ENCODE measurements at regions not wholly inside any gene's neighbourhood (a gene's known extent, or its start where the extent isn't known, plus 50 kb on each side); places are given as distances from the start of the nearest gene placed in this dataset.

DNA sequence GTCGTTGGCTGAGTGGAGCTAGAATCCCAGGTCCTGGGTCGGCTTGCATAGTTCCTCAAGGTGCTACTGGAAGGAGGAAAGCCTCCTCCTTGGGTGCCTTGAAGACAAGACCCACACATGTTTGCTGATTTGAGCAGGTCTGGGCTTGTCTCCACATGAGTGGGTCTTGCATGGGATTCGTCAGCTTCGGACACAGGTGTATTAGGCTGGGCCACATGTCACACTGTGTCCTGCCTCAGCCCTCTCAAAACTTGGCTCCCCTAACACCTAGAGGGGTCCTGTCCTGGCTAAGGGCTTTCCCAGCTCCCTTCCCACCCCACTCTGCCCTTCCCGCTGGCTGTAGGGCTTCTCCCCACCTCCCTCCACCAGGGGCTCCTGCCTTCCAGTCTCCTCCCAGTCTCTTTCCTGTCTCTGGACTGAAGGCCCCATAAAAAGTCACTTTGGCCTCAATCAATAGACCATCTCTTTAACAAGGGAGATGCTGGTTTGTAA, 73.0 kb upstream of the ADPGK start:
- TF ChIP-seq, protein P1, sequence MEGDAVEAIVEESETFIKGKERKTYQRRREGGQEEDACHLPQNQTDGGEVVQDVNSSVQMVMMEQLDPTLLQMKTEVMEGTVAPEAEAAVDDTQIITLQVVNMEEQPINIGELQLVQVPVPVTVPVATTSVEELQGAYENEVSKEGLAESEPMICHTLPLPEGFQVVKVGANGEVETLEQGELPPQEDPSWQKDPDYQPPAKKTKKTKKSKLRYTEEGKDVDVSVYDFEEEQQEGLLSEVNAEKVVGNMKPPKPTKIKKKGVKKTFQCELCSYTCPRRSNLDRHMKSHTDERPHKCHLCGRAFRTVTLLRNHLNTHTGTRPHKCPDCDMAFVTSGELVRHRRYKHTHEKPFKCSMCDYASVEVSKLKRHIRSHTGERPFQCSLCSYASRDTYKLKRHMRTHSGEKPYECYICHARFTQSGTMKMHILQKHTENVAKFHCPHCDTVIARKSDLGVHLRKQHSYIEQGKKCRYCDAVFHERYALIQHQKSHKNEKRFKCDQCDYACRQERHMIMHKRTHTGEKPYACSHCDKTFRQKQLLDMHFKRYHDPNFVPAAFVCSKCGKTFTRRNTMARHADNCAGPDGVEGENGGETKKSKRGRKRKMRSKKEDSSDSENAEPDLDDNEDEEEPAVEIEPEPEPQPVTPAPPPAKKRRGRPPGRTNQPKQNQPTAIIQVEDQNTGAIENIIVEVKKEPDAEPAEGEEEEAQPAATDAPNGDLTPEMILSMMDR (IDR thresholded peaks at IDR 0.05; ENCODE audit: low read depth, low read length) = no peak
- no peak for TF ChIP-seq POLR2A (IDR thresholded peaks at IDR 0.05; ENCODE audit: extremely low read depth, insufficient read length)
- TF ChIP-seq MYC (IDR thresholded peaks at IDR 0.05; ENCODE audit: low read depth, low read length) = no peak
